HS-5 (cell line): ENCODE measurements at regions not wholly inside any gene's neighbourhood (a gene's known extent, or its start where the extent isn't known, plus 50 kb on each side); places are given as distances from the start of the nearest gene placed in this dataset.
"Not testable (repeated sequence)": the region's sequence is repeated elsewhere in the genome, so short reads cannot be mapped to it uniquely, and the experiment has no call there.

Source experiments
- DNase-seq: peaks from one replicate; pipeline ENCODE4 v3.0.0-alpha.2; 2012; ENCODE audit warnings: low read depth

DNA sequence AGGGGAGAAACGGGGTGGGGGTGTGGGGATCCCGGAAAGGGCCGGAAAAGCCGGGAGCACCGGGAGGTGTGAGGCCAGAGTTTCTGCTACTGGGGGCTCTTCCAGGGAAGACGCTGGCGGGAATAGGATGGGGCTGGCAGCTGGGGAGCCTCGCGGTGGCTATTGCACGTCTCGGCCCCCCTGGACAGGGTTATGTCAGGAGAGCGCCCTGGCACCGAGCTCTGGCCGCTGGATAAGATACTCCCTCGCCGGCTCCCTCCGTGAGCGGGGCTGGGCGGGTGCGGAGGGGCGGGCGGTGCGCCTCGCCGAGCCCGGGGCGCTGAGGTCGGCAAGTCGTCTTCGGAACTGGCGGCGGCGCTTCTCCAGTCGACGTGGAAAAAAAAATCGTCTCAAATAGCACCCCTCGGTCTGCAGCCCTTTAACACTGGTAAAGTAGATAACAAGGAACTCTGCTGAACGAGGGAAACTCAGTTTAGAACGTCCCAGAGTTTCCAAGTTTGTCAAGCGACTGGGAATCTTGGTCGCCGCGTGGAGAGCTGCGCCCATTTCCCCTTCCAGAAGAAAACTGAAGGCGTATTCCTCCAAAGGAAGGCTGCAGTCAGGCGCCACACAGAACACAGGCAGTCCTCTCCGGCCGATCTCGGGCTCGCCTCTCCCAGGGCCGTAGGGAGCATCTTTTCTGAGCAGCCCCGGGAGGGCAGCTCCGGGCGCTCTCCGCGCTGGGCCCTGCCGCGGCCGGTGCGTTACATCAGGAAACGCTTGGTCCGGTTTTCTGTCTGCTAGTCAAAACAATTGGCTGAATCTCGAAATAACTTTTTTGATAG, 115.1 kb downstream of the KCNRG start:
- no peak for DNase-seq

- DNase-seq = no peak
These were observed 117.0 kb downstream of the KCNRG start for GRCh38 chr13:50131920-50132903.

DNA sequence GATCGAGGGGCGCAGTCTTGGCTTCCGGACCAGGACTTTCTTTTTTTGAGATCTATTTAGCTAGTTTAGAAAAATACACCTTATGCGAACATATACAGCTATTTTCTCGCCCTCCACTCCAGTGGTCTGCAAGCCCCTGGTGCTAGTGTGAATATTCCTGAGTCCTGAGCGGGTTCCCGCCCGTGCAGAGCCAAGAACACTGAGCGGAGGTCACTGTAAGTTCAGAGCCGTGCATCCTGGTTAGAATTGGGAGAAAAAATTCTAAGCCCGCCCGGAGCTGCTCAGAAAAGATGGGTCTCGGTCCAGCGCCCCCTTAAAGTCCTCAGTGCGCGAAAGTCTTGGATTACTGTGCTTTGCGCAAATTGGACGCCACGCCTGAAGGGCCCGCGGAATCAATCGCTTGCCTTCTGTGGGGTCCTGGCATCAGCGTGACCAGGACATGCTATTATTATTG, 117.7 kb downstream of the KCNRG start:
- DNase-seq = no peak

GRCh38 chr13:50133358-50133953, 118.2 kb downstream of the KCNRG start:
- no peak for DNase-seq

DNA sequence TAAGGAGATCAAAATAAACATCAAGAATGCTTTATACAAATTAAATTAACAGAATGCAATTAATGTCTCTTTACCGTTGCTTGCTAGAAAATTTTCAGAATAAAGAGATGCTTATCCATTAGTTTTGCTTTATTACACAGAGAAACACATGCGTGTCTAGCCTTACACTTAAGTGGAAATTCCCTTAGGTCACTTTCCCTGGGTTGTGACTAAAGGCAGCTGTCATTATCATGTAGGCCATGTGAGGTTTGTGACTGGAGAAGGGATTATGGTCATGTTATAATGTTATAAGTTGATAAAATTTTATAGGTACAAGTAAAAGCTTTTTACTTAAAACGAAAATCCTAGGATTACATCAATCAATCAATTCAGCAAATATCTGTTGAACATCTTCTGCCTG, 121.0 kb downstream of the KCNRG start:
- DNase-seq = no peak

DNA sequence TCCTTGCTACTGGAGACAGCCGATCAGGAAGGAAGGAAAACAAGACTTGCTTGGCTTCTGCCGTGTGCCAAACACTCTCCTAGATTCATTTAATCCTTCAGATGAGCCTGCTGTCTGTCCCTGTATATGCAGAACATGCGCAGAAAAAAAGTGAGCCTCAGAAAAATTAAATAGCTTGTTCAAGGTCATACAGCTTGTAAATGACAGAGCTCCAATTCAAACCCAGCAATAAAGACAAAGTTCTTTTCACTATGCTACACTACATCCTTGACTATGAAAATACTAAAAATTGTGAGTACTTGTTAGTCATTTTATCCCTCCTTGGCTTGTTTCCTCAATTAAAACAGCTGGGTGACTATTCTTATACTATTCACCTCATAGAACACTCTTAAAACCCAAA, 121.4 kb downstream of the KCNRG start:
- DNase-seq = no peak

DNA sequence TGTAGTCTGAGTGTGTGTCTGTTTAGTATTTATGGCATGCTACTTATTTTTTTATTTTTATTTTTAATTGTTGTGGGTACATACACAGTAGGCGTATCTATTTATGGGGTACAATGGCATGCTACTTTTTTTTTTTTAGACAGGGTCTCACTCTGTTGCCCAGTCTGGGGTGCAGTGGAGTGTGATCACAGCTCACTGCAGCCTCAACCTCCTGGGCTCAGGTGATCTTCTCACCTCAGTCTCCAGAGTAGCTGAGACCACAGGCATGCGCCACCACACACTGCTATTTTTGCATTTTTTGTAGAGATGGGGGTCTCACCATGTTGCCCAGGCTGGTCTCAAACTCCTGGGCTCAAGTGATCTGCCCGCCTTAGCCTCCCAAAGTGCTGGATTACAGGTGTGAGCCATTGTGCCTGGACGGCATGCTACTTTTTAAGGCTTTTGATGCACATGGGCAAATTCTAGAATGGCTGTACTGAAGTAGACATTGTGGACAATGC, 124.2 kb downstream of the KCNRG start:
- DNase-seq = not testable (repeated sequence)

GRCh38 chr13:50140153-50140552, 124.9 kb downstream of the KCNRG start:
- no peak for DNase-seq

DNA sequence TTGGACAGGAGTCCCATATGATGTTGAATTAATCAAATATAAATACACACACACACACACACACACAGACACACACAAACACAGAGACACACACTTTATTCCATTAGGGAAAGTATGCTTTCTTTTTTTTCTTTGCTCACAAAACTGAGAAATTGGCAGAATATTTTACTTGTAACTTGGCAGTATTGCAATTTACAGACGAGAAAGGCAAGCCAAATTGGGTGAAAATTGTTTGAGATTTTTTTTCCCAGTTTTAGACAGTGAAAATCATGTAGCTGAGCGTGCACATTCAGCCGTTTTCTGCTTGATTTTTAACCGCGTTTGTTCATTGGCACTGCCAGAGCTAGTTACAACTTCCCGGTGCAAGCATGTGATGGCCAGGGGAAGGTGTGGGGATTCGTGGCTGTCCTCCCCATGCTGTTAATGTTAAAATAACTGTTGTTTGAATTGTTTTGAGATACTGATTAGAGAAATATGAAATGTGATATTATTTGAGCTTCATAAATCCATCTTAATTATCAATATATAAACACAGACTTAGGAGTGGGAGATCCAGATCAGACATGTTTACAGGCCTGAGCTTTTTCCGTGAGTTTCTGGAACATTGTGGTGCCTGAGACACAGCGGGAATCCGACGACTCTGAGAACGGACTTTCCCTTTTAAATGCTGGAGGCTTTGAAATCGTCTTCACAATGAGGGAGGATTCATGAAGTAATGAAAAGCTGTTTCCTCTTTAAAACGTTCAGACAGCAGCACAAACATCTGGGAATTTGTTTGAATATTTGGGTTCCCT, 125.5 kb downstream of the KCNRG start:
- DNase-seq = no peak

- no peak for DNase-seq
These were observed 126.2 kb downstream of the KCNRG start for GRCh38 chr13:50141375-50141975.

- DNase-seq = no peak
These were observed 129.3 kb downstream of the KCNRG start for GRCh38 chr13:50144246-50145160.

- no peak for DNase-seq
These were observed 134.0 kb downstream of the KCNRG start for GRCh38 chr13:50149214-50149613.

DNA sequence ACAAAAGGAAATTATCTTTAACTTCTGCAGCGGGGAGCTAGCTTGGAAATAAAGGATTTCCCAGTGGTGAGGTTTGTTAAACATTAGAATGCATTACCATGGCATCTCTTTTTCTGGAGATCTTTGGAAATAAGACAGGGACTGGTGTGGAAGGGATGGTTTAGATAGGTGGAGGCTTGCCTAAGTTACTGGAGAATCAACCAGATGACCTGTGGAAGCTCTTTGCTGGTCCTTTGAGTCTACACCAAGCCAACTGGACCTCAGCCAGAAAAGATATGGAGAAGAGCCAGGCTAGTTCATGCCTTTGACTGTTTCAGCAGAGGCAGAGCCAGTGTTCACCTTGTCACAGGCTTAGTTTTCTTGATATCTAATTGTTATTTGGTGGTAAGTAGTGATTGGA, 134.7 kb downstream of the KCNRG start:
- no peak for DNase-seq

GRCh38 chr13:50152224-50152623, 137.0 kb downstream of the KCNRG start:
- no peak for DNase-seq

DNA sequence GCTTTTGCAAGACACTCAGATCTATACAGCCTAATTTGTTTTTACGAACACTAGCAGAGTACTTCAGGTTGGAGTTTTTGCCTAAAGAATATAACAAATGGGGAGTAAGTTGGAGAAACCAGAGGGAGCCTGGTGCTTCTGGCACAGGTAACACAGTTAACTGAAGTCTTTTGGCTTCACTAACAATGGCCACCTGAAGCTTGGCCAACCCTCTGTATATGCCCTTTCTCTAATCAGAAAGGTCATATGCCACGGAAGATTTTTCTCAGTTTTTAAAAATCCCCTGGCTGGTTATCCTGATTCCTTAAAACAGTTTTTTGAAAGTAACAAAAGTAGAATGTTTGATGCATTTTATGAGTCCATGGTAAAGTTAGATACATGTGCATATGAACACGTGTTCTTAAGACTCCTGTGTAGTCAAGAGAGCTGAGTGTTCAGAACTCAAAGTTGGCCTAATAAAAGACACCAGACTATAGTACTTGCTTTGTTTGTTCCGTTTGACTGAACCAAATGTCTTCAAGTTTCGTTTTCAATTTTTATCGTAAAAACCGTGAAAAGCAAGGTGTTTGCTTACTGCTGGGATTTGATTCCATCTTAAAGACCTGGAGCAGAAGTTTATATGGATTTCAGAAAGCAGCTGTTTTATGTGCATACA, 137.5 kb downstream of the KCNRG start:
- DNase-seq = no peak

- no peak for DNase-seq
These were observed 138.2 kb downstream of the KCNRG start for GRCh38 chr13:50153401-50153800.

- DNase-seq = no peak
These were observed 138.6 kb downstream of the KCNRG start for GRCh38 chr13:50153876-50154275.

- no peak for DNase-seq
These were observed 139.5 kb downstream of the KCNRG start for GRCh38 chr13:50154697-50155096.

DNA sequence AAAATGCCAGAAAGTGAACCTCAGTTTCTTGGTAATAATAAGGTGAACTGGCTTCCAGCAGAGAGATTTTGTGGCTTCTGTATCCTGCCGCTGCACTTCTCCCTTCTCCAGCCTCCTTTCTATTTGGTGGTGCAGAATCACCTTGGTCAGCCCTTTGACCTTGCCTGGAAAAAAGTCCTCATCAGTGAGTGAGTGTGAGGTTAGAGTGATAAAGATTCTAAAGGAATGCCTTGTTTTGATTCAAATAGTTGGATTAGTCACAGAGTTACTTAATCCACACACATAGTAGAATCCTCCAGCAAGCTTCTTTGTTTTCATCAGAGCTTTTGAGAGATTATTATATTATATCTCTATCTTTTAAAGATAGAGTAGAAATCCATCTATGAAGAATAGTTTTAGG, 140.9 kb downstream of the KCNRG start:
- DNase-seq = no peak
